ENCODE measurements at regions not wholly inside any gene's neighbourhood (a gene's known extent, or its start where the extent isn't known, plus 50 kb on each side); places are given as distances from the start of the nearest gene placed in this dataset.
"Not testable (repeated sequence)": the region's sequence is repeated elsewhere in the genome, so short reads cannot be mapped to it uniquely, and the experiment has no call there.

GRCh38 chr4:173094739-173095421 lies 73.7 kb upstream of the GALNT7 start:
- DNase-seq, result no peak
- no peaks in the 10 kb centered on the region for H3K36me3 ChIP-seq (ENCODE audit: low read depth, low read length)
- intact Hi-C loops (cut with micrococcal nuclease), result no loop called here
- no peaks in the 10 kb centered on the region for H4K20me1 ChIP-seq (ENCODE audit: low read length)
- H3K4me3 ChIP-seq (ENCODE audit: low read length), result no peak overlapping the region
- ChIA-PET CTCF (no interaction called here), POLR2A (ENCODE audit: unreplicated experiment) (no interaction called here)
- H3K4me2 ChIP-seq (ENCODE audit: low read length), result no peak overlapping the region
- no peaks in the 10 kb centered on the region for H3K9me3 ChIP-seq (ENCODE audit: low read length)
- H2AFZ ChIP-seq (ENCODE audit: low read length), result no peak overlapping the region
- TF ChIP-seq CTCF (conservative IDR thresholded peaks at IDR 0.05; ENCODE audit: low read depth, low read length) (no peak), EZH2phosphoT487 (IDR thresholded peaks at IDR 0.05; ENCODE audit: borderline replicate concordance, low read length) (no peak), EZH2 (IDR thresholded peaks at IDR 0.05; ENCODE audit: low read length, unreplicated experiment) (no peak)
- no peaks in the 10 kb centered on the region for H3F3A ChIP-seq (ENCODE audit: low read length, unreplicated experiment)
- no TSS peak for BruUV-seq (replicated peaks)
- H3K27me3 ChIP-seq (ENCODE audit: low read length), result no peaks in the 10 kb centered on the region
- no peaks in the 10 kb centered on the region for H3K9me2 ChIP-seq (replicated peaks; ENCODE audit: low read length)
- no peaks in the 10 kb centered on the region for H3K4me1 ChIP-seq (ENCODE audit: insufficient read depth, low read length)
- H3K79me2 ChIP-seq (ENCODE audit: low read length), result no peaks in the 10 kb centered on the region
- no peak overlapping the region for H3K27ac ChIP-seq (ENCODE audit: low read length)
- no peak for ATAC-seq
- H3K9ac ChIP-seq (ENCODE audit: low read length), result no peak overlapping the region

GRCh38 chr4:173099447-173099846 lies 69.2 kb upstream of the GALNT7 start:
- H3K9me2 ChIP-seq (replicated peaks; ENCODE audit: low read length); H4K20me1 ChIP-seq (ENCODE audit: low read length); ATAC-seq; BruUV-seq (replicated peaks); H3K79me2 ChIP-seq (ENCODE audit: low read length); H3K4me1 ChIP-seq (ENCODE audit: insufficient read depth, low read length); H3K9me3 ChIP-seq (ENCODE audit: low read length); H3K4me3 ChIP-seq (ENCODE audit: low read length); POLR2A ChIA-PET (ENCODE audit: unreplicated experiment); H3K9ac ChIP-seq (ENCODE audit: low read length); H2AFZ ChIP-seq (ENCODE audit: low read length); intact Hi-C loops (cut with micrococcal nuclease); H3F3A ChIP-seq (ENCODE audit: low read length, unreplicated experiment); CTCF ChIA-PET; H3K27me3 ChIP-seq (ENCODE audit: low read length); H3K27ac ChIP-seq (ENCODE audit: low read length); H3K36me3 ChIP-seq (ENCODE audit: low read depth, low read length); DNase-seq; H3K4me2 ChIP-seq (ENCODE audit: low read length): not testable (repeated sequence)

- TF ChIP-seq EZH2phosphoT487 (IDR thresholded peaks at IDR 0.05; ENCODE audit: borderline replicate concordance, low read length) (no peak), CTCF (conservative IDR thresholded peaks at IDR 0.05; ENCODE audit: low read depth, low read length) (no peak), EZH2 (IDR thresholded peaks at IDR 0.05; ENCODE audit: low read length, unreplicated experiment) (no peak)
- Histone ChIP-seq H3K9me3 (ENCODE audit: low read length) (no peaks in the 10 kb centered on the region), H3K9me2 (replicated peaks; ENCODE audit: low read length) (no peaks in the 10 kb centered on the region), H3K27me3 (ENCODE audit: low read length) (no peaks in the 10 kb centered on the region), H3K27ac (ENCODE audit: low read length) (no peak overlapping the region), H3K4me1 (ENCODE audit: insufficient read depth, low read length) (no peaks in the 10 kb centered on the region), H3K79me2 (ENCODE audit: low read length) (no peaks in the 10 kb centered on the region), H2AFZ (ENCODE audit: low read length) (no peak overlapping the region), H3K4me3 (ENCODE audit: low read length) (no peak overlapping the region), H3K4me2 (ENCODE audit: low read length) (no peak overlapping the region), H3K36me3 (ENCODE audit: low read depth, low read length) (no peaks in the 10 kb centered on the region), H3K9ac (ENCODE audit: low read length) (no peak overlapping the region), H3F3A (ENCODE audit: low read length, unreplicated experiment) (no peaks in the 10 kb centered on the region), H4K20me1 (ENCODE audit: low read length) (no peaks in the 10 kb centered on the region)
- ATAC-seq, result no peak
- no TSS peak for BruUV-seq (replicated peaks)
- intact Hi-C loops (cut with micrococcal nuclease), result no loop called here
- CTCF ChIA-PET, result no interaction called here
- DNase-seq, result no peak
- POLR2A ChIA-PET (ENCODE audit: unreplicated experiment), result no interaction called here
These were observed 57.6 kb upstream of the GALNT7 start for GRCh38 chr4:173111031-173111430.

- ATAC-seq; H3K9ac ChIP-seq (ENCODE audit: low read length); H3K4me1 ChIP-seq (ENCODE audit: insufficient read depth, low read length); POLR2A ChIA-PET (ENCODE audit: unreplicated experiment); intact Hi-C loops (cut with micrococcal nuclease); CTCF ChIA-PET; H3K27ac ChIP-seq (ENCODE audit: low read length); H3K27me3 ChIP-seq (ENCODE audit: low read length); H3K4me2 ChIP-seq (ENCODE audit: low read length); H3K4me3 ChIP-seq (ENCODE audit: low read length); H3K79me2 ChIP-seq (ENCODE audit: low read length); H3K9me3 ChIP-seq (ENCODE audit: low read length); H4K20me1 ChIP-seq (ENCODE audit: low read length); BruUV-seq (replicated peaks); H3K9me2 ChIP-seq (replicated peaks; ENCODE audit: low read length); DNase-seq; H2AFZ ChIP-seq (ENCODE audit: low read length); H3K36me3 ChIP-seq (ENCODE audit: low read depth, low read length); H3F3A ChIP-seq (ENCODE audit: low read length, unreplicated experiment): not testable (repeated sequence)
These were observed 51.2 kb upstream of the GALNT7 start for GRCh38 chr4:173117430-173117829.

Data from PC-3 (cell line).